ENCODE measurements at regions not wholly inside any gene's neighbourhood (a gene's known extent, or its start where the extent isn't known, plus 50 kb on each side); places are given as distances from the start of the nearest gene placed in this dataset.

DNA sequence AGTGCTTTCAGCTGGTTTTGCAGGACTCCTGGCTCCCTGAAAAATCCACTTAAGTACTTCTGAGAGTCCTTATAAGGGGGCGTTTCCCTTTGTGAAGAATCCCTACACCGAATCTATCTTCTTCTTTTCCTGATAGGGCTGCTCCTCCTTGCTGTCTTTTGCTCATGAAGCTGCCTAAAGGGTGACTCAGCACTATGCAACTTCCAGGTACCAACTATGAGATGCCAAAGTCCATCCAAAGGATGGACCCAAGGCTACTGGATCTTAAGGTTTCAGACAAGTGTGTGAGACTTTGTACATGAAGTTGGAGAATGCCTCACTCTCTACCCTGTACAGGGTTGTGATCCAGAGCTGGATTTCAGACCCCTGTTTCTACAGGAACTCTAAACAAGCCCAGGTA, 485.0 kb upstream of the FAT1 start:
- no peak for TF ChIP-seq POLR2A (IDR thresholded peaks at IDR 0.05)
- TF ChIP-seq, protein P1, sequence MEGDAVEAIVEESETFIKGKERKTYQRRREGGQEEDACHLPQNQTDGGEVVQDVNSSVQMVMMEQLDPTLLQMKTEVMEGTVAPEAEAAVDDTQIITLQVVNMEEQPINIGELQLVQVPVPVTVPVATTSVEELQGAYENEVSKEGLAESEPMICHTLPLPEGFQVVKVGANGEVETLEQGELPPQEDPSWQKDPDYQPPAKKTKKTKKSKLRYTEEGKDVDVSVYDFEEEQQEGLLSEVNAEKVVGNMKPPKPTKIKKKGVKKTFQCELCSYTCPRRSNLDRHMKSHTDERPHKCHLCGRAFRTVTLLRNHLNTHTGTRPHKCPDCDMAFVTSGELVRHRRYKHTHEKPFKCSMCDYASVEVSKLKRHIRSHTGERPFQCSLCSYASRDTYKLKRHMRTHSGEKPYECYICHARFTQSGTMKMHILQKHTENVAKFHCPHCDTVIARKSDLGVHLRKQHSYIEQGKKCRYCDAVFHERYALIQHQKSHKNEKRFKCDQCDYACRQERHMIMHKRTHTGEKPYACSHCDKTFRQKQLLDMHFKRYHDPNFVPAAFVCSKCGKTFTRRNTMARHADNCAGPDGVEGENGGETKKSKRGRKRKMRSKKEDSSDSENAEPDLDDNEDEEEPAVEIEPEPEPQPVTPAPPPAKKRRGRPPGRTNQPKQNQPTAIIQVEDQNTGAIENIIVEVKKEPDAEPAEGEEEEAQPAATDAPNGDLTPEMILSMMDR (IDR thresholded peaks at IDR 0.05): no peak

Measured in body of pancreas (tissue), 4 donors.